MM.1S (cell line): ENCODE measurements at regions not wholly inside any gene's neighbourhood (a gene's known extent, or its start where the extent isn't known, plus 50 kb on each side); places are given as distances from the start of the nearest gene placed in this dataset.

Source experiments
- DNase-seq: peaks from one replicate; pipeline ENCODE4 v3.0.0-alpha.2; 2015
- H2AFZ ChIP-seq: fragments of 300-600 bp; sonication (generic); 2 replicates; pipeline ENCODE4 v1.6.0; 2016; ENCODE audit warnings: antibody characterized with exemption, low read length
- H3F3A ChIP-seq: fragments of 300-600 bp; sonication (generic); 2 replicates; pipeline ENCODE4 v1.6.1; 2016; ENCODE audit warnings: mild to moderate bottlenecking, antibody characterized with exemption, low read length, moderate library complexity, mixed read lengths; ENCODE audit not compliant: insufficient read depth
- H3K27ac ChIP-seq: fragments of 300-600 bp; sonication (generic); 2 replicates; pipeline ENCODE4 v1.5.1; 2016; ENCODE audit warnings: mild to moderate bottlenecking, low read length
- H3K27me3 ChIP-seq: fragments of 300-600 bp; sonication (generic); replicated peaks from 2 replicates; pipeline ENCODE4 v1.6.0; 2016; ENCODE audit warnings: low read length; ENCODE audit not compliant: insufficient read depth
- H3K36me3 ChIP-seq: fragments of 300-600 bp; sonication (generic); replicated peaks from 2 replicates; pipeline ENCODE4 v1.6.1; 2016; ENCODE audit warnings: mild to moderate bottlenecking, low read length, mixed read lengths; ENCODE audit not compliant: insufficient read depth
- H3K4me1 ChIP-seq: fragments of 300-600 bp; sonication (generic); 2 replicates; pipeline ENCODE4 v1.6.1; 2016; ENCODE audit warnings: low read length, mixed read lengths
- H3K4me2 ChIP-seq: fragments of 300-600 bp; sonication (generic); 2 replicates; pipeline ENCODE4 v1.6.0; 2016; ENCODE audit warnings: low read depth, low read length
- H3K4me3 ChIP-seq: fragments of 300-600 bp; sonication (generic); 2 replicates; pipeline ENCODE4 v1.5.1; 2016; ENCODE audit warnings: low read length, mixed read lengths
- H3K79me2 ChIP-seq: fragments of 300-600 bp; sonication (generic); 2 replicates; pipeline ENCODE4 v1.6.1; 2016; ENCODE audit warnings: mixed run types, low read length, mixed read lengths
- H3K9ac ChIP-seq: fragments of 300-600 bp; sonication (generic); 2 replicates; pipeline ENCODE4 v1.6.1; 2016; ENCODE audit warnings: low read length, mixed read lengths
- H3K9me2 ChIP-seq: fragments of 300-600 bp; sonication (generic); replicated peaks from 2 replicates; pipeline ENCODE4 v1.6.1; 2016; ENCODE audit warnings: mild to moderate bottlenecking, low read length, mixed read lengths; ENCODE audit not compliant: insufficient read depth
- H3K9me3 ChIP-seq: fragments of 300-600 bp; sonication (generic); replicated peaks from 2 replicates; pipeline ENCODE4 v1.6.1; 2016; ENCODE audit warnings: mild to moderate bottlenecking, low read length, mixed read lengths; ENCODE audit not compliant: insufficient read depth
- H4K20me1 ChIP-seq: fragments of 300-600 bp; sonication (generic); 2 replicates; pipeline ENCODE4 v1.6.1; 2016; ENCODE audit warnings: mild to moderate bottlenecking, low read length, moderate library complexity, mixed read lengths; ENCODE audit not compliant: insufficient read depth
- CTCF ChIP-seq: fragments of 300-600 bp; sonication (generic); IDR thresholded peaks from 2 replicates; pipeline ENCODE4 v1.5.1; 2016; ENCODE audit warnings: antibody characterized with exemption, low read length, mixed read lengths
- EZH2 ChIP-seq: fragments of 300-600 bp; sonication (generic); optimal IDR thresholded peaks from 2 replicates; pipeline ENCODE3; 2017; ENCODE audit warnings: low read depth, mild to moderate bottlenecking, antibody characterized with exemption, low read length, mixed read lengths
- EZH2phosphoT487 ChIP-seq: fragments of 300-600 bp; sonication (generic); IDR thresholded peaks from 2 replicates; pipeline ENCODE4 v1.6.1; 2018; ENCODE audit warnings: antibody characterized with exemption, low read length

GRCh38 chr2:217074576-217075255, 214.9 kb upstream of the TNP1 start:
- H3K79me2 ChIP-seq, result no peaks in the 10 kb centered on the region
- H3K9me3 ChIP-seq, result no peaks in the 10 kb centered on the region
- no peak overlapping the region for H3K4me3 ChIP-seq
- H3K9me2 ChIP-seq, result no peaks in the 10 kb centered on the region
- no peak overlapping the region for H2AFZ ChIP-seq
- no peaks in the 10 kb centered on the region for H3K36me3 ChIP-seq
- H4K20me1 ChIP-seq, result no peaks in the 10 kb centered on the region
- H3F3A ChIP-seq, result no peaks in the 10 kb centered on the region
- H3K27me3 ChIP-seq, result no peaks in the 10 kb centered on the region
- no peaks in the 10 kb centered on the region for H3K4me1 ChIP-seq
- no peak for DNase-seq
- H3K27ac ChIP-seq, result no peak overlapping the region
- H3K9ac ChIP-seq, result no peak overlapping the region
- TF ChIP-seq CTCF (no peak), EZH2phosphoT487 (no peak), EZH2 (no peak)
- H3K4me2 ChIP-seq, result no peak overlapping the region

- no peak overlapping the region for H3K4me3 ChIP-seq
- no peaks in the 10 kb centered on the region for H3K4me1 ChIP-seq
- no peak overlapping the region for H3K4me2 ChIP-seq
Observed at GRCh38 chr2:217071416-217071815, 211.6 kb upstream of the TNP1 start.

GRCh38 chr2:217070611-217071010, 210.7 kb upstream of the TNP1 start:
- no peak for TF ChIP-seq EZH2phosphoT487
- no peak for TF ChIP-seq EZH2
- TF ChIP-seq CTCF, result no peak

More at GRCh38 chr2:217071416-217071815, 211.6 kb upstream of the TNP1 start:
- Histone ChIP-seq H3K79me2 (no peaks in the 10 kb centered on the region), H3K9ac (no peak overlapping the region), H3K27ac (no peak overlapping the region), H4K20me1 (no peaks in the 10 kb centered on the region), H3K36me3 (no peaks in the 10 kb centered on the region), H3K9me2 (no peaks in the 10 kb centered on the region), H2AFZ (no peak overlapping the region), H3F3A (no peaks in the 10 kb centered on the region), H3K27me3 (no peaks in the 10 kb centered on the region), H3K9me3 (no peaks in the 10 kb centered on the region)
- TF ChIP-seq EZH2 (no peak), EZH2phosphoT487 (no peak), CTCF (no peak)
- DNase-seq, result no peak

More at GRCh38 chr2:217070611-217071010, 210.7 kb upstream of the TNP1 start:
- Histone ChIP-seq H3K4me2 (no peak overlapping the region), H3K27ac (no peak overlapping the region), H3K4me3 (no peak overlapping the region), H3F3A (no peaks in the 10 kb centered on the region), H3K27me3 (no peaks in the 10 kb centered on the region), H4K20me1 (no peaks in the 10 kb centered on the region), H3K79me2 (no peaks in the 10 kb centered on the region), H3K9me2 (no peaks in the 10 kb centered on the region), H3K9ac (no peak overlapping the region), H3K36me3 (no peaks in the 10 kb centered on the region), H3K9me3 (no peaks in the 10 kb centered on the region), H2AFZ (no peak overlapping the region), H3K4me1 (no peaks in the 10 kb centered on the region)
- DNase-seq, result no peak
